ENCODE measurements at regions not wholly inside any gene's neighbourhood (a gene's known extent, or its start where the extent isn't known, plus 50 kb on each side); places are given as distances from the start of the nearest gene placed in this dataset.

GRCh38 chr10:129033790-129034272, 433.2 kb upstream of the MGMT start:
- FAIRE-seq: no peak

GRCh38 chr10:129035052-129035827, 431.8 kb upstream of the MGMT start:
- no peak for FAIRE-seq

GRCh38 chr10:129038522-129038921, 428.5 kb upstream of the MGMT start:
- no peak for FAIRE-seq

- FAIRE-seq: no peak
Measured at GRCh38 chr10:129039406-129040370, 427.4 kb upstream of the MGMT start.

- FAIRE-seq: no peak
Measured at GRCh38 chr10:129040377-129040776, 426.7 kb upstream of the MGMT start.

- FAIRE-seq: no peak
Measured at GRCh38 chr10:129041916-129042315, 425.1 kb upstream of the MGMT start.

GRCh38 chr10:129042776-129043595, 424.1 kb upstream of the MGMT start:
- FAIRE-seq: no peak

- FAIRE-seq: no peak
Measured at GRCh38 chr10:129043691-129044090, 423.4 kb upstream of the MGMT start.

GRCh38 chr10:129045599-129045998, 421.4 kb upstream of the MGMT start:
- FAIRE-seq: no peak

- FAIRE-seq: no peak
Measured at GRCh38 chr10:129046065-129046681, 420.9 kb upstream of the MGMT start.

- no peak for FAIRE-seq
Measured at GRCh38 chr10:129046962-129047361, 420.1 kb upstream of the MGMT start.

GRCh38 chr10:129047600-129047999, 419.4 kb upstream of the MGMT start:
- FAIRE-seq: no peak

GRCh38 chr10:129048513-129048912, 418.5 kb upstream of the MGMT start:
- FAIRE-seq: no peak

GRCh38 chr10:129049501-129049900, 417.5 kb upstream of the MGMT start:
- FAIRE-seq: no peak

- no peak for FAIRE-seq
Measured at GRCh38 chr10:129055225-129055624, 411.8 kb upstream of the MGMT start.

GRCh38 chr10:129055986-129056385, 411.1 kb upstream of the MGMT start:
- FAIRE-seq: no peak

GRCh38 chr10:129056734-129057689, 410.0 kb upstream of the MGMT start:
- FAIRE-seq: no peak

- no peak for FAIRE-seq
Measured at GRCh38 chr10:129057856-129058663, 409.0 kb upstream of the MGMT start.

- no peak for FAIRE-seq
Measured at GRCh38 chr10:129058664-129059155, 408.3 kb upstream of the MGMT start.

GRCh38 chr10:129059977-129060376, 407.1 kb upstream of the MGMT start:
- no peak for FAIRE-seq

Measured in A204.1 (cell line).